HK-2 (cell line): ENCODE measurements at regions not wholly inside any gene's neighbourhood (a gene's known extent, or its start where the extent isn't known, plus 50 kb on each side); places are given as distances from the start of the nearest gene placed in this dataset.

Experiments
- DNase-seq: peaks from one replicate; pipeline ENCODE4 v3.0.0-alpha.2; 2018; ENCODE audit not compliant: unreplicated experiment

DNA sequence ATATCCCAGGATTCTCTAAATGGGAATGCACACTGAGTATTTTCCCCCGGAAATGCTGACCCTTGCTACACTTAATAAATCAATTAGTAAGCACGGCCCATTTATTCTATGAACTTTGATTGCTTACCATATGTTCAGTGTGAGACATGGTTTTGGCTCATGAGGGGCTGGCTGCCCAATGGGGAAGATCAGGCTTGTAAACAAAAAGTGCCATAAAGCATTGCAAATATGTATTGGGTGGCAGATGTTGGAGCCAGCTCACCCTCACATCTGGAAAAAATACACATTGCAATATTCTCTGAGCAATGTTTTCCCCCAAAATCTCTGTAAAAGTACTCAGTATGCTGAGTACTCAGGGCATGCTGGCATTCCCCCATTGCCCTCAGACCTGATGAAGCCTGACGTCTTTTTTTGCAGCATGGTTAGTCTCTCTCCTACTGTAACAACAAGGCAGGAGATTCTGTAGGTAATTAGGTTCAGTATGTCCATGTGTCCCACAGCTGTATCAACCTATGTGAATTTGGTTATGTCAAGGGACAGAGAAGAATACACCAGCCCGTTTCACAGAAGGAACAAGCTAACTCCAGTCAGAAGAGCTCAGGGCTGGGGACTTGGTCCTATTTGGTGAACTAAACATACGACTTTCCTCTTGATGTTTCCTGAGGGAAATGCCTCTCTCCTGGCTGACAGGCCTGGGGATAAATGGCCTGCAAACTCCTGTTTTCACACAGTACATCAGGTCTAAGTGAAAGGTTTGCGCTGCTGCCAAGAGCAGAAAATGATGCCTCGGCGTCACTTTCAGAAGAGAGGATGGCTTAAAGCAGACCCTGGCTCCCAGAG is 202.4 kb downstream of the INSIG2 start:
- DNase-seq, result no peak

- no peak for DNase-seq
Measured at GRCh38 chr2:118279005-118279404, 190.7 kb downstream of the INSIG2 start.

DNA sequence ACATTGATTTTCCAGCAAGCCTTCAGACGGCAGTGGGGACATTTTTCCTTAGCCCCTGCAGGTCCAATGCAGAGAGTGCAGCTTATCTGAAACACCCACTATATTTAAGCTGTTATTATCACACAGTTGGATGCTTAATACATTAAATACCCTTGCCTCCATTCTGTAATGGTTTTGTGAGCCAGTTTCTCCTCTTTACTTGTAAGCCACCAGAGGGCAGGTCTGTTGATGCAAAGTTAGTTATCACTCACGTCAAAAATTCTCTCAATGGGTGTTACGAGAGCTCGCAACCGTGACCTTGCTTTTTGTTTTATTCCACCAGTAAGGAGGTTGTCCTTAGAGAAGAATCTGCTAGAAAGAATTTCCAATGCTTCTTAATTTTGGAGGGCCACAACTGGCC is 189.8 kb downstream of the INSIG2 start:
- no peak for DNase-seq

- no peak for DNase-seq
Measured at GRCh38 chr2:118274841-118275510, 186.7 kb downstream of the INSIG2 start.

GRCh38 chr2:118272391-118272790 is 184.1 kb downstream of the INSIG2 start:
- DNase-seq, result no peak

GRCh38 chr2:118269408-118270051 is 181.3 kb downstream of the INSIG2 start:
- DNase-seq, result no peak

DNA sequence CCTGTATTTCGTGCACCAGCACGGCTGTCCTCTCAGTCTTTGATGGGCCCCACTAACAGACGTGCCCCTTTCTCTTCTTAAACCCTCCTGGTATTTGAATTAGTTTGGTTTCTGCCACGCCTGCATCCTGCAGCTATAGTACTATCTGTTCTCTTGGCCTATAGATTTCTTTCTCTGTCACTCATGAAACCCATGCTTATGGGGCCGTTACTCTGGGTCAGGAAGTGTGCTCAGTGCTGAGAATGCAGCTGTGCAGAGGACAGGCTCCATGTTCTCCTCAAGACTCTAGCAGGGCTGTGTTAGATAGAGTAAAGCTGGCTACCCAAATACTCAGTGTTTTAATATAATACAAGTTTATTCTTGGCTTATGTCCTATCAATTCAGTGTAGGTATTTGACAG is 180.0 kb downstream of the INSIG2 start:
- no peak for DNase-seq

DNA sequence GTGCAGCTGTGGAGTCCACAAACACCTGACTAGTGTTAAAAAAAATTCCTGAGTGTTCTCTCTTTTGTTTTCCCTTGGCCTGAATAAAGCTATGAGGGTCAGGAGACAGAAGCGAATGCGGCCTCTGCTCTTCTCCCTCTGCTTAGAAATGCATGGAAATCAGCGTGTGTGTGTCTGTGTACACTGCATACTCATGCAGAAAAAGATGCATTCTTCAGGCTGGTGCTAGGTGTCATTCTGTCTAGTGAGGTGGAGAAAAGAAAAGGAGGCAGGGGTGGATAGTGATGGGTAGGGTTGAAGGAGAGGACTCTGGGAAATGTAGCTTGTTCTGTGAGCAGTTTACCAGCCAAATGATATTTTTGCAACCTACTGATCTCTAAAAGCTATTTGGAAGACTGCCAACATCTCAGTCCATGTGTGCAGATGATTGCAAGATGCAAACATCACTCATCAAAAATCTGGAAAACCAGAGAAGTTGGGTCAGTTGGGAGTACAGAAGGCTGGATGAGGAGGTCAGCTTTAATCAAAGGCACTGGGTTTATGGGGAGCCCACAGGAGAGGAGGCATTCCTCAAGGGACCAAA is 177.7 kb downstream of the INSIG2 start:
- DNase-seq, result no peak

GRCh38 chr2:118264232-118264990 is 176.1 kb downstream of the INSIG2 start:
- DNase-seq, result no peak

DNA sequence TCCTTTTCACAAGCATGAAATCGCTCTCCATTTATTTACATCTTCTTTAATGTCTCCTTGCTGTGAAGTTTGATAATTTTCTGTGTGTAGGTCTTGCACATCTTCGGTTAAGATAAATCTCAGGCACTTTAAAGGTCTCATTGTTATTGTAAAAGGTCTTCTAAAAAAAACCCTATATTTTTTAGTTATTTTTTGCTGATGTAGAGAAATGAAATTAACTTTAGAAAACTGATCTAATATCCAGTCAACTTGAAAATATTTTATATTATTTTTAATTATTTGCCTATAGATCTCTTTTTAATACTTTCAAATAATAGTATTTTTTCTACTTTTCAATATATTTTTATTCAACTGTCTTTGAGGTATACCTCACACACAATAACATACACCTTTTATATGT is 169.4 kb downstream of the INSIG2 start:
- DNase-seq, result no peak

- no peak for DNase-seq
Measured at GRCh38 chr2:118255771-118256372, 167.6 kb downstream of the INSIG2 start.

- DNase-seq, result no peak
Measured at GRCh38 chr2:118255301-118255700, 167.0 kb downstream of the INSIG2 start.

GRCh38 chr2:118254116-118254515 is 165.8 kb downstream of the INSIG2 start:
- no peak for DNase-seq

DNA sequence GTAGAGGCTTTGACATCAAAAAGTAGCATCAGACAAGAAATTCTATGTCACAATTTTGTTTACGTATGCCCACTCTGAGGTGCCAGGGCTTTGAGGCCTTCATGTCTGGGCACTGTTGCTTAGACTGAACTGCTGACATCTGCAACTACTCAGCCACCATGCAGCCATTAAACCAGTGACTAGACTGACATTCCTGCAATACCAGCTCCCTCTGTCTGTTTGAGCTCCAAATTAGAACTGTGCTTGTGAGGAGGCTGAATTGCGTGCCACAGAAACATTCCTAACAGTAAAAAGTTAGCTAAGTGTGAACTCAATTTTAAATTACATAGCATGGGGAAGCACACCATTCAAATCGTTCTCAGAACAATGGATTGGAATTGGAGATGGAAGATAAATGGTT is 163.2 kb downstream of the INSIG2 start:
- DNase-seq, result no peak

DNA sequence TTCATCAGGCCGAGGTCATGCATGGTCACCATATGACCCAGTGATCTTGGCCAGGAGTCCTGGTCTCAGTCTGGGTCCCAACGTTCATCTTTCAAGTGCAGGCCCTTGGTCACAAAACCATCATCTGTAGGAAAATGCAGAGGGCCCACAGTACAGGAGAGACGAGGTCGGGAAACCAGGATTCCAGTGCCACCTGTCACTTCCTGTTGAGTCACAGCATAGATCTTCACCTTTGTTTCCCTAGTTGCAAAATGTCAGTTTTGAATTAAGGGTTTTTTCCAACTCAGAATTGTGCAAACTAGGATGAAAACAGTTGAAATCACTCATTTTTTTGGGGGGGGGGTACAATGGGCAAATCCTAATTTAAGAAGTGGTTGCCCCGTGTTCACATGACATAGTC is 162.2 kb downstream of the INSIG2 start:
- DNase-seq, result no peak

GRCh38 chr2:118250001-118250400 is 161.7 kb downstream of the INSIG2 start:
- DNase-seq, result no peak

DNA sequence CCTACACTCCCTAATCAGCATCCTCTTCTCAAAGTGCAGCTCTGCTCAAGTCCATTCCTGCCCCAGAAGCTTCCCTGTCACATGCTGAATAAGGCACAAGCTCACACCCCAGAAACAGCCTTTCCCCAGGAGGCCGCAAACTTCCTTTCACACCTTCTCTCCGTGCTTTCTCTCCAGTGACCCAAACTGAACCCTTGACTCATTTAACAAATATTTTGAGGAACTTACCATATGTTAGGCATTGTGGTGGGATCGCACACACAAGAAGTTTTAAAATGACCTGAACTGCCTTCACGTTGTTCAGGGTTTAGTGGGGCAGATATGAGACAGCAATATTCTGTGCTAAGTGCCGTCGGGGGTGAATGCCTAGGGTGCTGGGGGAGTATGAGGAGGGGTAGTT is 161.3 kb downstream of the INSIG2 start:
- DNase-seq, result no peak

DNA sequence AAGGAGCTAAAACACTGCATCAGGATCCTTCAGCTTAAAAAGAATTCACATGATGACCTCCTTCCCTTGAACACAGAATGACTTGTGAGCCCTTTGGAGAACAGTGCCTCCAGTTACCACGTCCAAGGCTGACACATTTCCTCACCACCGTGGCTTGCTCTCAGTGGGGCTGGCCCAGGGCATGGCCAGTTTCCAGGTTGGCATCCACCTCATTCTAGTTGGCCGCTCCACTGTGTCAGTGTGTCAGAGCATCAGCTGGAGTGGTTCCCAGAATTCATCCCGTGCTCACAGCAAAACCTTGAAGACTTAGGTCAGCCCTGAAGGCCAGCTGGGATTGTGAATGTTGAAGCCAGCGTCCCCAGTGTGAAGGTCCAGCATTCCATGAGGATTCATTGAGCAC is 158.5 kb downstream of the INSIG2 start:
- DNase-seq, result no peak

- no peak for DNase-seq
Measured at GRCh38 chr2:118246079-118246478, 157.8 kb downstream of the INSIG2 start.

- DNase-seq, result no peak
Measured at GRCh38 chr2:118244686-118245085, 156.4 kb downstream of the INSIG2 start.

- no peak for DNase-seq
Measured at GRCh38 chr2:118243031-118243430, 154.8 kb downstream of the INSIG2 start.
